Prostate gland (tissue), 2 donors: ENCODE measurements at regions not wholly inside any gene's neighbourhood (a gene's known extent, or its start where the extent isn't known, plus 50 kb on each side); places are given as distances from the start of the nearest gene placed in this dataset.

Source experiments
- CTCF ChIP-seq, 4 experiments: fragments of 200-600 bp in 2 of 4; fragments of 450-650 bp in 2 of 4; sonication (generic) in 2 of 4; IDR thresholded peaks; 1 replicate in 3 of 4; 2 replicates in 1 of 4; pipeline ENCODE4 v1.5.1; 2016 to 2019; ENCODE audit warnings: antibody characterized with exemption in 4 of 4, mild to moderate bottlenecking in 2 of 4, moderate library complexity in 2 of 4
- POLR2A ChIP-seq: fragments of 450-650 bp; IDR thresholded peaks from one replicate; pipeline ENCODE4 v1.6.1; 2016; ENCODE audit warnings: antibody characterized with exemption, mild to moderate bottlenecking
- POLR2AphosphoS5 ChIP-seq: sonication (generic); formaldehyde crosslinking; IDR thresholded peaks from one replicate; pipeline ENCODE4 v1.6.1; 2017; ENCODE audit warnings: antibody characterized with exemption

GRCh38 chr1:226790545-226791181, 51.6 kb upstream of the ITPKB start:
- TF ChIP-seq CTCF (IDR thresholded peaks at IDR 0.05) = no peak
- TF ChIP-seq POLR2A = no peak
- TF ChIP-seq POLR2AphosphoS5 = no peak
